IMR-90 (cell line): ENCODE measurements at regions not wholly inside any gene's neighbourhood (a gene's known extent, or its start where the extent isn't known, plus 50 kb on each side); places are given as distances from the start of the nearest gene placed in this dataset.

Experiments
- ATAC-seq: fragments of 200-7000 bp; cut with Tn5 transposase; 2 replicates; pipeline ENCODE4 v1.9.1; 2020; ENCODE audit warnings: low read depth, mild to moderate bottlenecking, moderate library complexity
- BruUV-seq: library from RNA; stranded (reverse); fragments of 400-500 nt; replicated peaks from 2 replicates; lab custom pipeline; 2021; lab: Mats Ljungman, UMichigan
- CTCF ChIA-PET: fragments of 300-600 bp; formaldehyde crosslinking; extraction: SDS; loops from one replicate; lab custom pipeline; 2021; ENCODE audit warnings: antibody characterized with exemption; lab: Yijun Ruan, JAX
- POLR2A ChIA-PET: fragments of 300-600 bp; sonication (Branson Sonifier 250); formaldehyde crosslinking; loops from one replicate; lab custom pipeline; 2022; ENCODE audit warnings: antibody characterized with exemption; ENCODE audit not compliant: unreplicated experiment; lab: Charles Lee
- DNase-seq: peaks from one replicate; pipeline ENCODE4 v3.0.0; 2013
- H2AFZ ChIP-seq: replicated peaks from 2 replicates; pipeline ENCODE3; 2013; ENCODE audit warnings: low read length, mild to moderate bottlenecking; ENCODE audit not compliant: poor library complexity
- H2AK5ac ChIP-seq: 2 replicates; pipeline ENCODE4 v1.6.1; 2013; ENCODE audit warnings: low read depth, low read length, inconsistent platforms
- H2AK9ac ChIP-seq: replicated peaks from 2 replicates; pipeline ENCODE3; 2013; ENCODE audit warnings: mild to moderate bottlenecking, low read depth, low read length, moderate library complexity; ENCODE audit not compliant: poor library complexity
- H2BK120ac ChIP-seq: 2 replicates; pipeline ENCODE4 v1.6.1; 2013; ENCODE audit warnings: low read depth, low read length, inconsistent platforms
- H2BK15ac ChIP-seq: 3 replicates; pipeline ENCODE4 v1.6.1; 2013; ENCODE audit warnings: low read depth, low read length, inconsistent platforms
- H2BK20ac ChIP-seq: 2 replicates; pipeline ENCODE4 v1.6.1; 2013; ENCODE audit warnings: low read depth, mild to moderate bottlenecking, inconsistent platforms, low read length, moderate library complexity
- H2BK5ac ChIP-seq: 2 replicates; pipeline ENCODE4 v1.6.1; 2013; ENCODE audit warnings: mild to moderate bottlenecking, low read depth, low read length, inconsistent platforms; ENCODE audit not compliant: poor library complexity, severe bottlenecking
- H3K14ac ChIP-seq: replicated peaks from 2 replicates; pipeline ENCODE4 v1.6.1; 2013; ENCODE audit warnings: low read depth, low read length, inconsistent platforms
- H3K18ac ChIP-seq: 2 replicates; pipeline ENCODE4 v1.6.1; 2013; ENCODE audit warnings: low read depth, low read length, control low read depth
- H3K23ac ChIP-seq: 2 replicates; pipeline ENCODE4 v1.6.1; 2013; ENCODE audit warnings: low read depth, low read length, inconsistent platforms
- H3K27ac ChIP-seq: 2 replicates; pipeline ENCODE4 v1.5.1; 2013; ENCODE audit warnings: mild to moderate bottlenecking, control low read depth, low read length; ENCODE audit not compliant: insufficient read depth
- H3K27me3 ChIP-seq: 2 replicates; pipeline ENCODE4 v1.6.1; 2013; ENCODE audit warnings: low read length; ENCODE audit not compliant: control insufficient read depth, insufficient read depth
- H3K36me3 ChIP-seq: 2 replicates; pipeline ENCODE4 v1.6.1; 2013; ENCODE audit warnings: low read length, mixed read lengths; ENCODE audit not compliant: control insufficient read depth, insufficient read depth
- H3K4ac ChIP-seq: 2 replicates; pipeline ENCODE4 v1.6.1; 2013; ENCODE audit warnings: low read depth, low read length, inconsistent platforms
- H3K4me1 ChIP-seq: 2 replicates; pipeline ENCODE4 v1.6.1; 2013; ENCODE audit warnings: low read length, mixed read lengths; ENCODE audit not compliant: control insufficient read depth, insufficient read depth
- H3K4me2 ChIP-seq: 2 replicates; pipeline ENCODE4 v1.6.1; 2013; ENCODE audit warnings: low read depth, mild to moderate bottlenecking, control low read depth, low read length, moderate library complexity
- H3K4me3 ChIP-seq: 2 replicates; pipeline ENCODE4 v1.5.1; 2013; ENCODE audit warnings: low read depth, mild to moderate bottlenecking, control low read depth, low read length, moderate library complexity; ENCODE audit not compliant: insufficient read depth
- H3K56ac ChIP-seq: 2 replicates; pipeline ENCODE4 v1.6.1; 2013; ENCODE audit warnings: low read length, inconsistent platforms; ENCODE audit not compliant: insufficient read depth; ENCODE audit errors: extremely low read depth
- H3K79me1 ChIP-seq, 2 experiments: 2 replicates each; pipeline ENCODE4 v1.6.1; 2013; ENCODE audit warnings: low read length in 2 of 2, inconsistent platforms in 1 of 2, low read depth in 1 of 2
- H3K9ac ChIP-seq: 2 replicates; pipeline ENCODE4 v1.6.1; 2013; ENCODE audit warnings: low read depth, low read length, control low read depth
- H3K9me1 ChIP-seq: 2 replicates; pipeline ENCODE4 v1.6.1; 2013; ENCODE audit warnings: low read length, inconsistent platforms; ENCODE audit not compliant: insufficient read depth
- H3K9me3 ChIP-seq: 2 replicates; pipeline ENCODE4 v1.6.1; 2013; ENCODE audit warnings: low read length; ENCODE audit not compliant: control insufficient read depth, insufficient read depth
- H4K20me1 ChIP-seq: 2 replicates; pipeline ENCODE4 v1.6.1; 2013; ENCODE audit warnings: low read length, inconsistent platforms; ENCODE audit not compliant: insufficient read depth
- H4K5ac ChIP-seq: 2 replicates; pipeline ENCODE4 v1.6.1; 2013; ENCODE audit warnings: mild to moderate bottlenecking, low read depth, low read length, control low read depth
- H4K8ac ChIP-seq, 2 experiments: 2 replicates each; pipeline ENCODE4 v1.6.1; 2013; ENCODE audit warnings: low read depth in 2 of 2, low read length in 2 of 2, control low read depth in 1 of 2, inconsistent platforms in 1 of 2
- H4K91ac ChIP-seq: 2 replicates; pipeline ENCODE4 v1.6.1; 2013; ENCODE audit warnings: low read depth, low read length, inconsistent platforms; ENCODE audit not compliant: insufficient read depth
- BHLHE40 ChIP-seq: fragments of 150-350 bp; IDR thresholded peaks from 2 replicates; pipeline ENCODE4 v1.6.1; 2016; ENCODE audit warnings: mild to moderate bottlenecking, low read depth, low read length
- CEBPB ChIP-seq: IDR thresholded peaks from 2 replicates; pipeline ENCODE4 v1.6.1; 2012; ENCODE audit warnings: low read depth, low read length, improper control_type of control experiment
- CHD1 ChIP-seq: IDR thresholded peaks from 2 replicates; pipeline ENCODE4 v1.6.1; 2012; ENCODE audit warnings: low read depth, low read length, improper control_type of control experiment
- FOS ChIP-seq: fragments of 150-350 bp; IDR thresholded peaks from 2 replicates; pipeline ENCODE4 v1.6.1; 2016; ENCODE audit warnings: low read depth, low read length
- MAFK ChIP-seq: IDR thresholded peaks from 2 replicates; pipeline ENCODE4 v1.6.1; 2012; ENCODE audit warnings: low read depth, low read length, improper control_type of control experiment
- MAZ ChIP-seq: IDR thresholded peaks from 2 replicates; pipeline ENCODE4 v1.6.1; 2012; ENCODE audit warnings: low read depth, mild to moderate bottlenecking, low read length, improper control_type of control experiment, moderate library complexity, borderline replicate concordance
- MXI1 ChIP-seq: IDR thresholded peaks from 2 replicates; pipeline ENCODE4 v1.6.1; 2012; ENCODE audit warnings: low read depth, mild to moderate bottlenecking, low read length, moderate library complexity, borderline replicate concordance
- NFE2L2 ChIP-seq: fragments of 150-350 bp; IDR thresholded peaks from 2 replicates; pipeline ENCODE4 v1.6.1; 2016; ENCODE audit warnings: low read depth, mild to moderate bottlenecking, low read length
- POLR2A ChIP-seq: IDR thresholded peaks from 2 replicates; pipeline ENCODE4 v1.6.1; 2012; ENCODE audit warnings: mild to moderate bottlenecking, low read depth, low read length
- RAD21 ChIP-seq: IDR thresholded peaks from 2 replicates; pipeline ENCODE4 v1.6.1; 2012; ENCODE audit warnings: low read length, improper control_type of control experiment
- RCOR1 ChIP-seq: IDR thresholded peaks from 2 replicates; pipeline ENCODE4 v1.6.1; 2012; ENCODE audit warnings: mild to moderate bottlenecking, low read length, improper control_type of control experiment; ENCODE audit not compliant: insufficient replicate concordance
- RFX5 ChIP-seq: IDR thresholded peaks from 2 replicates; pipeline ENCODE4 v1.8.0; 2012; ENCODE audit warnings: low read depth, mild to moderate bottlenecking, low read length, moderate library complexity
- SMC3 ChIP-seq: fragments of 150-350 bp; IDR thresholded peaks from 2 replicates; pipeline ENCODE4 v1.6.1; 2016; ENCODE audit warnings: low read depth, mild to moderate bottlenecking, antibody characterized with exemption, low read length, moderate library complexity
- WGBS, 2 experiments: methylation state at CpG; one replicate each; pipeline versions ENCODE4 v1.1.5 to v1.1.7; 2013; ENCODE audit warnings: missing lambda C conversion rate in 2 of 2; ENCODE audit not compliant: insufficient read length in 1 of 2; ENCODE audit errors: extremely low coverage in 2 of 2; 5-methylcytosine and 5-hydroxymethylcytosine counted together
- dilution Hi-C: fragments of 300-500 bp; cut with HindIII; formaldehyde crosslinking; loops from one replicate; pipeline ENCODE4 v1.14.3; 2018; ENCODE audit warnings: low sequenced_read_pairs; ENCODE audit not compliant: unreplicated experiment
- in situ Hi-C: fragments of 300-500 bp; cut with MboI; formaldehyde crosslinking; loops from 3 replicates; pipeline ENCODE4 v1.14.3; 2019; ENCODE audit warnings: low sequenced_read_pairs, inconsistent platforms, mixed read lengths
- intact Hi-C: fragments of 100-400 bp; cut with micrococcal nuclease; formaldehyde crosslinking; loops from 2 replicates; pipeline ENCODE4 v1.10.0; 2022
- TF ChIP-seq, protein P1 (sequence below): fragments of 150-350 bp; IDR thresholded peaks from 2 replicates; pipeline ENCODE4 v1.6.1; 2017; ENCODE audit warnings: mild to moderate bottlenecking, antibody characterized with exemption, low read length, low read depth
- TF ChIP-seq, protein P2 (sequence below): conservative IDR thresholded peaks from 2 replicates; pipeline ENCODE4 v1.5.1; 2012; ENCODE audit warnings: mild to moderate bottlenecking, low read depth, low read length, improper control_type of control experiment
- TF ChIP-seq, protein P3 (sequence below): fragments of 150-350 bp; IDR thresholded peaks from 2 replicates; pipeline ENCODE4 v1.6.1; 2016; ENCODE audit warnings: low read depth, mild to moderate bottlenecking, low read length, moderate library complexity, borderline replicate concordance

DNA sequence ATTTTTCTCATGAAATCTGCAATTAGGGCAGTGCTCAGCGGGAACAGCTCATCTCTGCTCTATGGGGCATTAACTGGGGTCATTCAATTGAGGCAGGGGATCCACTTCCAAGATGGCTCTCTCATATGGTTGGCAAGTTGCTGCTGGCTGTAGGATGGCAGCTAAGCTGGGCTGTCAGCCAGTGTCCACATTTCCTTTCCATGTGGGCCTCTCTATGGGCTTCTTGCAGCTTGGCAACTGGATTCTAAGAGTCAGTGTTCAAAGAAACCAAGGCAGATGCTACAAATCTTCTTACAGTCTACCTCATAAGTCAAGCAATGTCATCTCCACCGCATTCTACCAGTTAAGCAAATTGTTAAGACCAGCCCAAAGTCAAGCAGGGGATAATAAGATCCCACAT, 50.3 kb upstream of the TMCC3 start:
- H2AFZ ChIP-seq = no peak overlapping the region
- WGBS, 2 experiments = no CpG with 5 or more reads among the region's 2 CpGs
- intact Hi-C loops = loop anchor here (10.0 kb wide), 1 partner anchor 374 kb away; the partner anchor contains the start of gene NR2C1

More for the DNA sequence above, 50.3 kb upstream of the TMCC3 start:
- no peaks in the 10 kb centered on the region for H3K36me3 ChIP-seq
- dilution Hi-C loops (no loop called here), in situ Hi-C loops (no loop called here)
- H3K4ac ChIP-seq = no peak overlapping the region
- ATAC-seq = no peak
- no peaks in the 10 kb centered on the region for H3K9me3 ChIP-seq
- H2AK5ac ChIP-seq = no peak overlapping the region
- no peak overlapping the region for H2BK5ac ChIP-seq
- no peak for DNase-seq
- H2BK20ac ChIP-seq = no peak overlapping the region
- H3K56ac ChIP-seq = no peak overlapping the region
- peaks cover 30% of the 10 kb centered on the region for H3K27me3 ChIP-seq
- peaks cover 3% of the 10 kb centered on the region; the same call in 1 of the 2 replicates for H3K9me1 ChIP-seq
- H3K4me2 ChIP-seq = no peak overlapping the region
- no peak for TF ChIP-seq MAFK
- TF ChIP-seq, protein P1, sequence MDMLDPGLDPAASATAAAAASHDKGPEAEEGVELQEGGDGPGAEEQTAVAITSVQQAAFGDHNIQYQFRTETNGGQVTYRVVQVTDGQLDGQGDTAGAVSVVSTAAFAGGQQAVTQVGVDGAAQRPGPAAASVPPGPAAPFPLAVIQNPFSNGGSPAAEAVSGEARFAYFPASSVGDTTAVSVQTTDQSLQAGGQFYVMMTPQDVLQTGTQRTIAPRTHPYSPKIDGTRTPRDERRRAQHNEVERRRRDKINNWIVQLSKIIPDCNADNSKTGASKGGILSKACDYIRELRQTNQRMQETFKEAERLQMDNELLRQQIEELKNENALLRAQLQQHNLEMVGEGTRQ = no peak
- no peak for TF ChIP-seq CEBPB
- TF ChIP-seq, protein P2, sequence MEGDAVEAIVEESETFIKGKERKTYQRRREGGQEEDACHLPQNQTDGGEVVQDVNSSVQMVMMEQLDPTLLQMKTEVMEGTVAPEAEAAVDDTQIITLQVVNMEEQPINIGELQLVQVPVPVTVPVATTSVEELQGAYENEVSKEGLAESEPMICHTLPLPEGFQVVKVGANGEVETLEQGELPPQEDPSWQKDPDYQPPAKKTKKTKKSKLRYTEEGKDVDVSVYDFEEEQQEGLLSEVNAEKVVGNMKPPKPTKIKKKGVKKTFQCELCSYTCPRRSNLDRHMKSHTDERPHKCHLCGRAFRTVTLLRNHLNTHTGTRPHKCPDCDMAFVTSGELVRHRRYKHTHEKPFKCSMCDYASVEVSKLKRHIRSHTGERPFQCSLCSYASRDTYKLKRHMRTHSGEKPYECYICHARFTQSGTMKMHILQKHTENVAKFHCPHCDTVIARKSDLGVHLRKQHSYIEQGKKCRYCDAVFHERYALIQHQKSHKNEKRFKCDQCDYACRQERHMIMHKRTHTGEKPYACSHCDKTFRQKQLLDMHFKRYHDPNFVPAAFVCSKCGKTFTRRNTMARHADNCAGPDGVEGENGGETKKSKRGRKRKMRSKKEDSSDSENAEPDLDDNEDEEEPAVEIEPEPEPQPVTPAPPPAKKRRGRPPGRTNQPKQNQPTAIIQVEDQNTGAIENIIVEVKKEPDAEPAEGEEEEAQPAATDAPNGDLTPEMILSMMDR = no peak
- no peak for TF ChIP-seq RFX5
- TF ChIP-seq, protein P3, sequence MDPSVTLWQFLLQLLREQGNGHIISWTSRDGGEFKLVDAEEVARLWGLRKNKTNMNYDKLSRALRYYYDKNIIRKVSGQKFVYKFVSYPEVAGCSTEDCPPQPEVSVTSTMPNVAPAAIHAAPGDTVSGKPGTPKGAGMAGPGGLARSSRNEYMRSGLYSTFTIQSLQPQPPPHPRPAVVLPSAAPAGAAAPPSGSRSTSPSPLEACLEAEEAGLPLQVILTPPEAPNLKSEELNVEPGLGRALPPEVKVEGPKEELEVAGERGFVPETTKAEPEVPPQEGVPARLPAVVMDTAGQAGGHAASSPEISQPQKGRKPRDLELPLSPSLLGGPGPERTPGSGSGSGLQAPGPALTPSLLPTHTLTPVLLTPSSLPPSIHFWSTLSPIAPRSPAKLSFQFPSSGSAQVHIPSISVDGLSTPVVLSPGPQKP = no peak
- TF ChIP-seq RCOR1 = no peak
- no peak for TF ChIP-seq POLR2A
- no peak for TF ChIP-seq BHLHE40
- TF ChIP-seq MXI1 = no peak
- no peak for TF ChIP-seq NFE2L2
- no peak for TF ChIP-seq FOS
- no peak for TF ChIP-seq SMC3
- no peak for TF ChIP-seq MAZ
- TF ChIP-seq RAD21 = no peak
- TF ChIP-seq CHD1 = no peak
- H2BK120ac ChIP-seq = no peak overlapping the region
- no peak overlapping the region for H3K27ac ChIP-seq
- H3K79me1 ChIP-seq = no peaks in the 10 kb centered on the region
- no TSS peak for BruUV-seq
- POLR2A ChIA-PET = no interaction called here
- no peak overlapping the region for H2AK9ac ChIP-seq
- no peak overlapping the region for H3K23ac ChIP-seq
- no peaks in the 10 kb centered on the region; the same call in 1 of the 2 replicates for H4K20me1 ChIP-seq
- H3K14ac ChIP-seq = no peak overlapping the region
- H3K9ac ChIP-seq = no peak overlapping the region
- H2BK15ac ChIP-seq = no peak overlapping the region
- H3K18ac ChIP-seq = no peak overlapping the region
- no peak overlapping the region for H4K8ac ChIP-seq
- H3K4me3 ChIP-seq = no peak overlapping the region
- no peak overlapping the region for H4K91ac ChIP-seq
- no peak overlapping the region for H4K5ac ChIP-seq
- peaks cover 2% of the 10 kb centered on the region for H3K4me1 ChIP-seq
- CTCF ChIA-PET = no interaction called here
